ENCODE measurements at regions not wholly inside any gene's neighbourhood (a gene's known extent, or its start where the extent isn't known, plus 50 kb on each side); places are given as distances from the start of the nearest gene placed in this dataset.

DNA sequence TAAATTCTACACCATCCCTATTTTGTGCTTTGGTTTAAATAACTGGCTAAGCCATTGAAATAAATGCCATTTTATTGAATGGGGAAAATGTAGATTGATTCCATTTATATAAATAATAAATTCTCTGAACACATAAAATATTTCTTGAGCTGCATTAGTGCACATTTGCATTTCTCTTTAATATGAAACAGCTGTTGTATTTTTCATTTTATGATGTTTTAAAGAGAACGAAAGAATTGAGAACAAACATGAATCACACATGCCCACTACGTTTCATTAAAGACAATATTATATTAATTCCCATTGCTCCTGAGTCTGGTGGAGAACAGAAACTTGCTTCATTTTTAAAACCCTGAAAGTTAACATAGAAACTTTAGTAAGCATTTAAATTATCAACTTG is 235.7 kb upstream of the CFAP20DC start:
- no peak for TF ChIP-seq CTCF (IDR thresholded peaks at IDR 0.05)
- no peak for ATAC-seq (ENCODE audit: insufficient number of reproducible peaks, low FRiP score, low read depth)
- H3K9me3 ChIP-seq, result no peaks in the 10 kb centered on the region

GRCh38 chr3:59284926-59285325 is 235.1 kb upstream of the CFAP20DC start:
- Histone ChIP-seq H3K4me1 (ENCODE audit: control insufficient read depth in 1 of 2, low read depth in 2 of 2) (no peaks in the 10 kb centered on the region), H3K9me3 (no peaks in the 10 kb centered on the region), H3K36me3 (no peaks in the 10 kb centered on the region), H3K4me3 (no peak overlapping the region), H3K27me3 (replicated peaks; ENCODE audit: insufficient read depth) (no peaks in the 10 kb centered on the region), H3K27ac (no peak overlapping the region)
- ATAC-seq (ENCODE audit: insufficient number of reproducible peaks, low FRiP score, low read depth), result no peak
- TF ChIP-seq CTCF (IDR thresholded peaks at IDR 0.05), result no peak
- no peak for DNase-seq (ENCODE audit: low spot score)

More for the DNA sequence above, 235.7 kb upstream of the CFAP20DC start:
- H3K4me1 ChIP-seq (ENCODE audit: control insufficient read depth in 1 of 2, low read depth in 2 of 2), result no peaks in the 10 kb centered on the region
- H3K27me3 ChIP-seq (replicated peaks; ENCODE audit: insufficient read depth), result no peaks in the 10 kb centered on the region
- H3K36me3 ChIP-seq, result no peaks in the 10 kb centered on the region
- H3K27ac ChIP-seq, result no peak overlapping the region
- no peak overlapping the region for H3K4me3 ChIP-seq
- DNase-seq (ENCODE audit: low spot score), result no peak

DNA sequence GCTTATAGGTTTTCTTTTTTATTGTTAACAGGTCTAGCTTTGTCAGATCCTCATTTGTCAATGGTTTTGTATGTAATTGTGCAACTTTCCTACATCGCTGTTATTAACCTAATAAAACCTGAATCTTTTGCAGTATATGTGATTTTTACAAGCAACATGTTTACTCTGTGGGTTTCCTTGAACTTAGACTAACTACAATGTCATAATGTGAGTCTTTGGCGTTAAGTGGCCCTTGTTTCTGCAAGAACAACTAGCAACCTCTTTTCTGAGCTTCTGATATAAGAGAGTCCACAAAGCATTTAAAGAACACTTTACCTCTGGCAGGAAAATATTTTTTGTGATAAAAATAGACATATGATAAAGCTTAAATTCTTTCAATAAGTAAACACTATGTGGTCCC is 230.3 kb upstream of the CFAP20DC start:
- no peaks in the 10 kb centered on the region for H3K4me1 ChIP-seq (ENCODE audit: control insufficient read depth in 1 of 2, low read depth in 2 of 2)
- no peak for DNase-seq (ENCODE audit: low spot score)
- no peaks in the 10 kb centered on the region for H3K9me3 ChIP-seq
- no peak overlapping the region for H3K27ac ChIP-seq
- no peaks in the 10 kb centered on the region for H3K36me3 ChIP-seq
- H3K4me3 ChIP-seq, result no peak overlapping the region
- no peak for ATAC-seq (ENCODE audit: insufficient number of reproducible peaks, low FRiP score, low read depth)
- no peak for TF ChIP-seq CTCF (IDR thresholded peaks at IDR 0.05)
- H3K27me3 ChIP-seq (replicated peaks; ENCODE audit: insufficient read depth), result no peaks in the 10 kb centered on the region

DNA sequence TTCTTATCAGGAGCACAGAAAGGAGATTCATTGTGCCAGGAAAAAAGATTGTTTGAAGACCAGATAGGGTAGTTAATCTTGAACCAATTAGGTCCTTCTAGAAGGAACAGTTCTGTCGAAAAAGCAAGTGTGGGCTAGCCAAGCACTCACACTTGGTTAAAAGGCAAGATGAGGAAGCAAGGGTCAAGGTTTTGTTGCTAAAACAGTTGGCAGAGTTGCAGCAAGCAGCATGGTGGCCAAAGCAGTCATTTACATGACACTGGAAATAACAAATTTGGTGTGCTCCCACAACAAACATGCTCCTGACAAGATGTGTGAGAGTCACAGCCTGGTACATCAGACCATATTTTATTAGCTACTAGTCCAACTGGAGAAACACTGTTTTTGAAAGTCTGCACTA is 228.0 kb upstream of the CFAP20DC start:
- H3K4me3 ChIP-seq, result no peak overlapping the region
- no peaks in the 10 kb centered on the region for H3K4me1 ChIP-seq (ENCODE audit: control insufficient read depth in 1 of 2, low read depth in 2 of 2)
- TF ChIP-seq CTCF (IDR thresholded peaks at IDR 0.05), result no peak
- no peak overlapping the region for H3K27ac ChIP-seq
- H3K36me3 ChIP-seq, result no peaks in the 10 kb centered on the region
- H3K9me3 ChIP-seq, result no peaks in the 10 kb centered on the region
- no peaks in the 10 kb centered on the region for H3K27me3 ChIP-seq (replicated peaks; ENCODE audit: insufficient read depth)
- DNase-seq (ENCODE audit: low spot score) (no peak), ATAC-seq (ENCODE audit: insufficient number of reproducible peaks, low FRiP score, low read depth) (no peak)

- ATAC-seq (ENCODE audit: insufficient number of reproducible peaks, low FRiP score, low read depth) (no peak), DNase-seq (ENCODE audit: low spot score) (no peak)
- Histone ChIP-seq H3K27ac (no peak overlapping the region), H3K4me1 (ENCODE audit: control insufficient read depth in 1 of 2, low read depth in 2 of 2) (no peaks in the 10 kb centered on the region), H3K4me3 (no peak overlapping the region), H3K9me3 (no peaks in the 10 kb centered on the region), H3K27me3 (replicated peaks; ENCODE audit: insufficient read depth) (no peaks in the 10 kb centered on the region), H3K36me3 (no peaks in the 10 kb centered on the region)
- no peak for TF ChIP-seq CTCF (IDR thresholded peaks at IDR 0.05)
Measured at GRCh38 chr3:59277201-59277600, 227.4 kb upstream of the CFAP20DC start.
